Smooth muscle cell (in vitro differentiated cells): ENCODE measurements at regions not wholly inside any gene's neighbourhood (a gene's known extent, or its start where the extent isn't known, plus 50 kb on each side); places are given as distances from the start of the nearest gene placed in this dataset.

Source experiments
- DNase-seq: peaks from one replicate; lab custom pipeline; 2025; ENCODE audit not compliant: unreplicated experiment; lab: John Stamatoyannopoulos, UW
- H2AFZ ChIP-seq: fragments of 200-600 bp; sonication (generic); 2 replicates; pipeline ENCODE4 v1.6.0; 2016; ENCODE audit warnings: antibody characterized with exemption, low read depth, mild to moderate bottlenecking
- H3F3A ChIP-seq: fragments of 200-600 bp; sonication (generic); 2 replicates; pipeline ENCODE4 v1.6.0; 2017; ENCODE audit warnings: antibody characterized with exemption, low read depth
- H3K27ac ChIP-seq: fragments of 200-600 bp; sonication (generic); 2 replicates; pipeline ENCODE4 v1.5.1; 2016; ENCODE audit warnings: low read depth, mild to moderate bottlenecking
- H3K27me3 ChIP-seq: fragments of 200-600 bp; sonication (generic); 2 replicates; pipeline ENCODE4 v1.6.1; 2016; ENCODE audit warnings: low read depth, mild to moderate bottlenecking
- H3K36me3 ChIP-seq: fragments of 200-600 bp; sonication (generic); 2 replicates; pipeline ENCODE4 v1.5.1; 2016; ENCODE audit warnings: low read depth
- H3K4me1 ChIP-seq: fragments of 200-600 bp; sonication (generic); 2 replicates; pipeline ENCODE4 v1.5.1; 2016; ENCODE audit warnings: low read depth
- H3K4me2 ChIP-seq: fragments of 200-600 bp; sonication (generic); 2 replicates; pipeline ENCODE4 v1.6.0; 2016; ENCODE audit warnings: mild to moderate bottlenecking
- H3K4me3 ChIP-seq: fragments of 200-600 bp; sonication (generic); 2 replicates; pipeline ENCODE4 v1.5.1; 2016; ENCODE audit warnings: mild to moderate bottlenecking
- H3K79me2 ChIP-seq: fragments of 200-600 bp; sonication (generic); 2 replicates; pipeline ENCODE4 v1.6.0; 2016; ENCODE audit warnings: low read depth, mild to moderate bottlenecking
- H3K9ac ChIP-seq: fragments of 200-600 bp; sonication (generic); 2 replicates; pipeline ENCODE4 v1.6.0; 2016; ENCODE audit warnings: low read depth
- H3K9me3 ChIP-seq: fragments of 200-600 bp; sonication (generic); replicated peaks from 2 replicates; pipeline ENCODE4 v1.5.1; 2016; ENCODE audit warnings: low read depth
- H4K20me1 ChIP-seq: fragments of 200-600 bp; sonication (generic); 2 replicates; pipeline ENCODE4 v1.6.0; 2016; ENCODE audit warnings: low read depth
- CTCF ChIP-seq: fragments of 200-600 bp; sonication (generic); IDR thresholded peaks from 2 replicates; pipeline ENCODE4 v1.5.1; 2017; ENCODE audit warnings: borderline replicate concordance, mild to moderate bottlenecking, antibody characterized with exemption; ENCODE audit not compliant: insufficient read depth, poor library complexity, severe bottlenecking
- WGBS: methylation state at CpG from one replicate; pipeline ENCODE4 v1.1.7; 2016; ENCODE audit warnings: low lambda C conversion rate; 5-methylcytosine and 5-hydroxymethylcytosine counted together

DNA sequence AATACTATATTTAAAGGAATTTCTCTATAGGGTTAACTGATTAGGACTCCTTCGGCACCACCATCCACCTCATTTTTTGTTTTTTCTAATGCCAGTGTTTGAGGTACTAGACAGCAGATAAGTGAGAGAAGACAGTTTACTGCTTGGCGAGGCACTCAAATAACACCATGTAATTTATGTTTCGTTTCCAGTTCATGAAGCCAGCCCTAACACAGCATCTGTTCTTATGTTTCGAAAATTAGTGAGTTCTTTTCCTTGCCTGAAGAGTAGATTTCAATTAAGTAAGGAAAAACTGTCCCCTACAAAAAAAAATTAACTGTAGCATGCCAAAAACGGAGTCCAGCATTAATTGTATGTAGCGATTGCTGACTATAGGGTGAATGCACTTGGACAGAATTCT, 409.1 kb downstream of the TBC1D4 start:
- H3K4me2 ChIP-seq, result no peak overlapping the region
- H3K27me3 ChIP-seq, result no peaks in the 10 kb centered on the region
- H3K4me3 ChIP-seq, result no peak overlapping the region
- no peaks in the 10 kb centered on the region for H3K9me3 ChIP-seq
- H4K20me1 ChIP-seq, result no peaks in the 10 kb centered on the region
- H3K36me3 ChIP-seq, result no peaks in the 10 kb centered on the region
- TF ChIP-seq CTCF, result no peak
- no peak overlapping the region for H3K27ac ChIP-seq
- peaks cover 7% of the 10 kb centered on the region for H3K4me1 ChIP-seq
- DNase-seq, result no peak
- no peaks in the 10 kb centered on the region for H3K79me2 ChIP-seq
- no peak overlapping the region for H3K9ac ChIP-seq
- H2AFZ ChIP-seq, result no peak overlapping the region
- 83% methylated on average over 6 of the region's 6 CpGs for WGBS
- no peaks in the 10 kb centered on the region for H3F3A ChIP-seq

- no peak overlapping the region for H3K27ac ChIP-seq
- no peaks in the 10 kb centered on the region for H3K79me2 ChIP-seq
- no peak for TF ChIP-seq CTCF
- no peak overlapping the region for H3K4me3 ChIP-seq
- H4K20me1 ChIP-seq, result no peaks in the 10 kb centered on the region
- no peaks in the 10 kb centered on the region for H3K36me3 ChIP-seq
- no peak overlapping the region for H3K4me2 ChIP-seq
- peaks cover 7% of the 10 kb centered on the region for H3K4me1 ChIP-seq
- H3F3A ChIP-seq, result no peaks in the 10 kb centered on the region
- H3K9ac ChIP-seq, result no peak overlapping the region
- H3K9me3 ChIP-seq, result no peaks in the 10 kb centered on the region
- no peaks in the 10 kb centered on the region for H3K27me3 ChIP-seq
- no peak for DNase-seq
- H2AFZ ChIP-seq, result no peak overlapping the region
Measured at GRCh38 chr13:75072368-75072767, 409.6 kb downstream of the TBC1D4 start.

GRCh38 chr13:75071796-75072195, 410.2 kb downstream of the TBC1D4 start:
- Histone ChIP-seq H3K4me3 (no peak overlapping the region), H3F3A (no peaks in the 10 kb centered on the region), H3K79me2 (no peaks in the 10 kb centered on the region), H3K4me1 (peaks cover 6% of the 10 kb centered on the region), H3K9me3 (no peaks in the 10 kb centered on the region), H3K27ac (no peak overlapping the region), H3K27me3 (no peaks in the 10 kb centered on the region), H4K20me1 (no peaks in the 10 kb centered on the region), H3K36me3 (no peaks in the 10 kb centered on the region), H3K9ac (no peak overlapping the region), H3K4me2 (no peak overlapping the region), H2AFZ (no peak overlapping the region)
- WGBS, result 84% methylated on average over 6 of the region's 6 CpGs
- no peak for DNase-seq
- TF ChIP-seq CTCF, result no peak

GRCh38 chr13:75071395-75071794, 410.6 kb downstream of the TBC1D4 start:
- H4K20me1 ChIP-seq, result no peaks in the 10 kb centered on the region
- whole genome bisulfite sequencing, result 71% methylated on average over 2 of the region's 2 CpGs
- H3K36me3 ChIP-seq, result no peaks in the 10 kb centered on the region
- H3K4me2 ChIP-seq, result no peak overlapping the region
- H3K9me3 ChIP-seq, result no peaks in the 10 kb centered on the region
- peaks cover 4% of the 10 kb centered on the region for H3K4me1 ChIP-seq
- no peaks in the 10 kb centered on the region for H3F3A ChIP-seq
- TF ChIP-seq CTCF, result no peak
- H3K4me3 ChIP-seq, result no peak overlapping the region
- H3K27me3 ChIP-seq, result no peaks in the 10 kb centered on the region
- no peak overlapping the region for H3K27ac ChIP-seq
- DNase-seq, result no peak
- no peaks in the 10 kb centered on the region for H3K79me2 ChIP-seq
- no peak overlapping the region for H2AFZ ChIP-seq
- no peak overlapping the region for H3K9ac ChIP-seq
